HepG2 (cell line): ENCODE measurements at regions not wholly inside any gene's neighbourhood (a gene's known extent, or its start where the extent isn't known, plus 50 kb on each side); places are given as distances from the start of the nearest gene placed in this dataset.

Experiments used
- ATAC-seq: fragments of 200-7000 bp; cut with Tn5 transposase; 3 replicates; pipeline ENCODE4 v1.9.1; 2020; ENCODE audit warnings: mild to moderate bottlenecking, moderate library complexity
- BruUV-seq: library from RNA; stranded (reverse); fragments of 400-500 nt; replicated peaks from 2 replicates; lab custom pipeline; 2021; lab: Mats Ljungman, UMichigan
- CTCF ChIA-PET: fragments of 300-600 bp; formaldehyde crosslinking; extraction: SDS; loops from one replicate; lab custom pipeline; 2021; ENCODE audit warnings: low total read pairs, inconsistent platforms, low intra/inter-chr PET ratio; lab: Yijun Ruan, JAX
- POLR2A ChIA-PET: fragments of 350-600 bp; sonication (Branson Sonifier 250); formaldehyde crosslinking; loops from one replicate; lab custom pipeline; 2020; ENCODE audit warnings: antibody characterized with exemption, inconsistent platforms; lab: Yijun Ruan, JAX
- DNase-seq: peaks from one replicate; pipeline ENCODE4 v3.0.0-alpha.2; 2015; ENCODE audit warnings: low spot score
- FAIRE-seq: peaks from 3 replicates; lab custom pipeline; 2011; peaks lifted over from hg19 to GRCh38; lab: Jason Lieb, UNC
- H2AFZ ChIP-seq: one replicate; pipeline ENCODE4 v1.6.1; 2011; ENCODE audit warnings: low read length, inconsistent platforms
- H3K27ac ChIP-seq: fragments of 300-600 bp; 3 replicates; pipeline ENCODE4 v1.8.0; 2011; ENCODE audit warnings: mixed run types, mild to moderate bottlenecking, mixed read lengths, low read length, inconsistent platforms; ENCODE audit not compliant: insufficient read depth; ENCODE audit errors: extremely low read length
- H3K27me3 ChIP-seq, 2 experiments: fragments of 200-600 bp in 1 of 2; 2 replicates in 1 of 2; 3 replicates in 1 of 2; pipeline versions ENCODE4 v1.6.0 to v1.8.0; 2011; ENCODE audit warnings: low read length in 2 of 2, mild to moderate bottlenecking in 2 of 2, moderate library complexity in 2 of 2, inconsistent platforms in 1 of 2; ENCODE audit not compliant: insufficient read depth in 2 of 2, control insufficient read depth in 1 of 2
- H3K36me3 ChIP-seq, 2 experiments: fragments of 200-600 bp in 1 of 2; replicated peaks in 1 of 2; 2 replicates in 1 of 2; 3 replicates in 1 of 2; pipeline versions ENCODE4 v1.5.1 to v1.8.0; 2011; ENCODE audit warnings: low read length in 2 of 2, inconsistent platforms in 1 of 2; ENCODE audit not compliant: insufficient read depth in 2 of 2, control insufficient read depth in 1 of 2
- H3K4me1 ChIP-seq: 2 replicates; pipeline ENCODE4 v1.5.1; 2012; ENCODE audit warnings: low read length, inconsistent platforms; ENCODE audit not compliant: insufficient read depth
- H3K4me2 ChIP-seq: 2 replicates; pipeline ENCODE4 v1.6.0; 2011; ENCODE audit warnings: low read depth, low read length, inconsistent platforms
- H3K4me3 ChIP-seq, 3 experiments: fragments of 200-600 bp in 1 of 3; sonication (generic), shearing (Covaris generic) in 1 of 3; replicated peaks in 1 of 3; 2 replicates each; pipeline ENCODE4 v1.5.1; 2011 to 2016; ENCODE audit warnings: low read length in 3 of 3, inconsistent platforms in 2 of 3, low read depth in 2 of 3, mild to moderate bottlenecking in 2 of 3, control low read depth in 1 of 3, mixed read lengths in 1 of 3; ENCODE audit not compliant: insufficient read depth in 1 of 3
- H3K79me2 ChIP-seq: one replicate; pipeline ENCODE4 v1.6.1; 2011; ENCODE audit warnings: low read length, inconsistent platforms; ENCODE audit not compliant: insufficient read depth
- H3K9ac ChIP-seq: 2 replicates; pipeline ENCODE4 v1.6.0; 2011; ENCODE audit warnings: mild to moderate bottlenecking, low read depth, low read length, inconsistent platforms; ENCODE audit not compliant: insufficient read depth
- H3K9me3 ChIP-seq: 2 replicates; pipeline ENCODE4 v1.5.1; 2012; ENCODE audit warnings: mild to moderate bottlenecking, low read length
- H4K20me1 ChIP-seq: 2 replicates; pipeline ENCODE4 v1.6.0; 2011; ENCODE audit warnings: inconsistent platforms, mild to moderate bottlenecking, low read length, moderate library complexity; ENCODE audit not compliant: insufficient read depth
- HES4 ChIP-seq: sonication (generic); formaldehyde crosslinking; IDR thresholded peaks from 2 replicates; pipeline ENCODE4 v1.9.0; 2021; ENCODE audit warnings: mild to moderate bottlenecking, missing genetic modification reagents, borderline replicate concordance
- HNF4A ChIP-seq: sonication (generic); formaldehyde crosslinking; IDR thresholded peaks from 2 replicates; pipeline ENCODE4 v1.4.0; 2020; ENCODE audit warnings: missing genetic modification reagents
- RXRA ChIP-seq: sonication (generic); formaldehyde crosslinking; IDR thresholded peaks from 2 replicates; pipeline ENCODE4 v1.5.1; 2020; ENCODE audit warnings: missing genetic modification reagents
- SP5 ChIP-seq: IDR thresholded peaks from 2 replicates; pipeline ENCODE4 v1.6.1; 2016; ENCODE audit warnings: low read depth, borderline replicate concordance
- ZNF562 ChIP-seq: sonication (generic); formaldehyde crosslinking; IDR thresholded peaks from 2 replicates; pipeline ENCODE4 v1.8.0; 2022; ENCODE audit warnings: missing genetic modification reagents, borderline replicate concordance
- ZSCAN12 ChIP-seq: sonication (generic); formaldehyde crosslinking; IDR thresholded peaks from 2 replicates; pipeline ENCODE4 v1.9.0; 2021; ENCODE audit warnings: mild to moderate bottlenecking, missing genetic modification reagents
- WGBS: methylation state at CpG from one replicate; pipeline ENCODE4 v1.1.6; 2017; ENCODE audit warnings: low lambda C conversion rate; 5-methylcytosine and 5-hydroxymethylcytosine counted together
- in situ Hi-C: cut with HindIII; loops from 2 replicates; pipeline ENCODE4 v1.10.0; 2017; ENCODE audit warnings: low pct_unique_long_range_greater_than_20kb; ENCODE audit not compliant: extremely low pct_ligation_motif_present
- intact Hi-C: fragments of 100-400 bp; cut with micrococcal nuclease; formaldehyde crosslinking; loops from one replicate; pipeline ENCODE4 v1.10.0; 2022; ENCODE audit not compliant: unreplicated experiment
- TF ChIP-seq, protein P1 (sequence below): sonication (generic); formaldehyde crosslinking; IDR thresholded peaks from 2 replicates; pipeline ENCODE4 v1.4.0; 2020; ENCODE audit warnings: missing genetic modification reagents, borderline replicate concordance

DNA sequence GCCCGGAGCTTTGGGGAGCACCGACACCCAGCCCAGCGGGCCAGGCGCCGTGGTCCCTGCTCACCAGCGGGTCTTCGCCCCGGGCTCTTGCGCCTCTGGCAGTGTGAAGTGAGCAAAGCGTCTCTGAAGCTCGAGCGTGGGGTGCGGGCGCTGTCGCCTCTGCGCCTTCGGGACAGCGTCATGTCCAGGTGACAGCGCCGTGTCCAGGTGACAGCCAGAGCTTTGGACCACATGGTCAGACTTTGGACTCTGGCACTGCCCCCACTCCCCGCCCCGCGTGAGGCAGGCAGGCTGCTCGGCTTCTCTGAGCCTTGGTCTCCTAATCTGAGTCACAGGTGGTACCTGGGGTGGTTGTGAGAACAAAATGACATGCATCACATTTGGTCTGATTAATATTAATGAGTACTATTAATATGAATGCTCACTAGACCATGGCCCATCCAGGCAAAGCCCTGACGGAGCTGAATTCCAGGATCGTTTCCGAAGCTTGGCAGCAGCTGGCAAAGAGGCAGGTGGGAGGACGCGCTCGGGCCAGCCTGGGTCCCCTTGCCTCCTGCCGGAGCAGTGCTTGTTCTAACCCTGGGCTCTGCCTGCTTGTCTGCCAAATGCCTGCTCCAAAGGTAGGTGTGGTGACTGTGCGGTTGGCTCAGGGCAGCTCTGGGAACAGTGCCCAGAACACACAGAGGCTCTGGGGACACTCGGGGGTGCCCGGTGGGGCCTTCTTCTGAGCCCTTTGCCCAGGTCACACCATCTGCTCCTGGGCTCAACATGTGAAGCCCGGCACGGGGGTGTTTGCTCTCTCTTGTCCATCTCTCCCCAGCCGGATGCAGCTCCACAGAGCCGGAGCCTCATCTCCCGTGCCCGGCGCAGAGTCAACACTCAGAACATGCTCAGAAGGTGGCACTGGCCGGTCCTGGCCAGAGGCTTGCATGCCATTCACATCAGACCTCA is 157.1 kb downstream of the OLFM1 start:
- no peak for DNase-seq
- Histone ChIP-seq H3K36me3 (no peaks in the 10 kb centered on the region), H4K20me1 (0 out of 2 replicates have a peak, but pooled peaks cover 3% of the 10 kb centered on the region), H3K9me3 (no peaks in the 10 kb centered on the region)
- POLR2A ChIA-PET, result no interaction called here
- TF ChIP-seq SP5 (no peak), HES4 (CRISPR knock-in tag) (no peak), RXRA (CRISPR knock-in tag) (no peak), HNF4A (CRISPR knock-in tag) (peak; percentile 39; the same call in 1 of the 2 replicates), ZNF562 (CRISPR knock-in tag) (no peak), ZSCAN12 (CRISPR knock-in tag) (no peak)
- TF ChIP-seq, protein P1, sequence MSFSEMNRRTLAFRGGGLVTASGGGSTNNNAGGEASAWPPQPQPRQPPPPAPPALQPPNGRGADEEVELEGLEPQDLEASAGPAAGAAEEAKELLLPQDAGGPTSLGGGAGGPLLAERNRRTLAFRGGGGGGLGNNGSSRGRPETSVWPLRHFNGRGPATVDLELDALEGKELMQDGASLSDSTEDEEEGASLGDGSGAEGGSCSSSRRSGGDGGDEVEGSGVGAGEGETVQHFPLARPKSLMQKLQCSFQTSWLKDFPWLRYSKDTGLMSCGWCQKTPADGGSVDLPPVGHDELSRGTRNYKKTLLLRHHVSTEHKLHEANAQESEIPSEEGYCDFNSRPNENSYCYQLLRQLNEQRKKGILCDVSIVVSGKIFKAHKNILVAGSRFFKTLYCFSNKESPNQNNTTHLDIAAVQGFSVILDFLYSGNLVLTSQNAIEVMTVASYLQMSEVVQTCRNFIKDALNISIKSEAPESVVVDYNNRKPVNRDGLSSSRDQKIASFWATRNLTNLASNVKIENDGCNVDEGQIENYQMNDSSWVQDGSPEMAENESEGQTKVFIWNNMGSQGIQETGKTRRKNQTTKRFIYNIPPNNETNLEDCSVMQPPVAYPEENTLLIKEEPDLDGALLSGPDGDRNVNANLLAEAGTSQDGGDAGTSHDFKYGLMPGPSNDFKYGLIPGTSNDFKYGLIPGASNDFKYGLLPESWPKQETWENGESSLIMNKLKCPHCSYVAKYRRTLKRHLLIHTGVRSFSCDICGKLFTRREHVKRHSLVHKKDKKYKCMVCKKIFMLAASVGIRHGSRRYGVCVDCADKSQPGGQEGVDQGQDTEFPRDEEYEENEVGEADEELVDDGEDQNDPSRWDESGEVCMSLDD (CRISPR knock-in tag), result no peak
- TF ChIP-seq, all 625 proteins: peak for 1
- H3K4me3 ChIP-seq, result no peak overlapping the region
- no peak for FAIRE-seq
- no peak overlapping the region for H3K4me2 ChIP-seq
- CTCF ChIA-PET, result no interaction called here
- no peak overlapping the region for H3K9ac ChIP-seq
- intact Hi-C loops, result no loop called here
- no peak overlapping the region for H3K27ac ChIP-seq
- H3K4me1 ChIP-seq, result no peaks in the 10 kb centered on the region
- no peak for ATAC-seq
- no TSS peak for BruUV-seq
- in situ Hi-C loops, result no loop called here
- peaks cover 11 to 83% of the 10 kb centered on the region in 2 experiments; a peak in 3 of 5 replicates for H3K27me3 ChIP-seq
- 21% methylated on average over 7 of the region's 42 CpGs for WGBS
- H3K79me2 ChIP-seq, result no peaks in the 10 kb centered on the region
- no peak overlapping the region for H2AFZ ChIP-seq
